ENCODE measurements at regions not wholly inside any gene's neighbourhood (a gene's known extent, or its start where the extent isn't known, plus 50 kb on each side); places are given as distances from the start of the nearest gene placed in this dataset.
A peak's percentile ranks its signal among the peaks of the same experiment; 100 is the strongest.
"Not testable (repeated sequence)": the region's sequence is repeated elsewhere in the genome, so short reads cannot be mapped to it uniquely, and the experiment has no call there.

DNA sequence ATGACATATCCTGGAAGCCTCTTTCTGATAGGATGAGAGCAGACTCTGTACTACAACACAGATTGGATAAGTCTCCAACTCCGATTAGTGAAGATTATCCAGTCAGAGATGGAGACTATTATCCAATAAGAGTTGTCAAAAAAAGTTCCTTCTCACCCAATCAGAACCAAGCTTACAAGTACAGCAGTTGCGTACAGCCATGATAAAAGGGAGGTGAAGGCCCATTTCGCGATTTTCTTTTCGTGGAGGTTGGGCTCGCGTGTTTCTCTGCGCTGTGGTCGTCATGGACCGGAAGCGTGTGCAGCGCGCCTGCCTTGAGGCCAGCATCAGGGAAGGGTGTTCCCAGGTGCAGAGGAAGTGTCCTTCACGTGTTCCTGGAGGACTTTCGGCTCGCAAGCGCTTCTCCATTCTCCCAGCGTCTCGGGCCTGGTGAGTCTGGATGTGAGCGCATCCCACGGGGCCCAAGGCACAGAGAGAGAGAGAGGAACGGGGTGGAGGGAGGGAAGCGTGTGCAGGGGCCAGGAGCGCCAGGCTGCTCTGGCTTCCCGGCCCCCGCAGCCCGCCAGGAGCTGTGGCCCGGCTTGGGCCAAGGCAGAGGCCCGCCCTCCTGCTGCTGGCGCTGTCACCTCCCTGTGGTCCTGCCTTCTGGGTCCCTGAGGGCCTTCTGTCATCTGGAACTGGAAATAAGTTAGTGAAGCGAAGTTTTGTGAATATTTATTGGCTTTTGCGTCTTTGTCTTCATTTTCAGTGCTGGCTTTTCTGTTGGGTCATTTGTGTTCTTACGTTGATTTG, 53.9 kb downstream of the CDRT15L2 start:
- H3K79me2 ChIP-seq (ENCODE audit: low read depth); H3K9me2 ChIP-seq (ENCODE audit: insufficient read depth); H3K4me3 ChIP-seq; CTCF ChIA-PET; H3K27ac ChIP-seq; POLR2A ChIA-PET (ENCODE audit: unreplicated experiment); H2AFZ ChIP-seq; DNase-seq; BruUV-seq (replicated peaks); H3K27me3 ChIP-seq (ENCODE audit: insufficient read depth, low read depth); H3K9me3 ChIP-seq (ENCODE audit: insufficient read depth, low read depth); H3K4me1 ChIP-seq (replicated peaks; ENCODE audit: insufficient read depth); H3F3A ChIP-seq (ENCODE audit: insufficient read depth, low read depth); H3K36me3 ChIP-seq (ENCODE audit: low read depth); H4K20me1 ChIP-seq (ENCODE audit: insufficient read depth); H3K4me2 ChIP-seq; intact Hi-C loops (cut with micrococcal nuclease; ENCODE audit: unreplicated experiment): not testable (repeated sequence)

GRCh38 chr17:20640147-20640546, 60.6 kb downstream of the CDRT15L2 start:
- H3K4me1 ChIP-seq (replicated peaks; ENCODE audit: insufficient read depth); DNase-seq; H4K20me1 ChIP-seq (ENCODE audit: insufficient read depth); H2AFZ ChIP-seq; H3K9me3 ChIP-seq (ENCODE audit: insufficient read depth, low read depth); CTCF ChIA-PET; BruUV-seq (replicated peaks); H3K79me2 ChIP-seq (ENCODE audit: low read depth); H3F3A ChIP-seq (ENCODE audit: insufficient read depth, low read depth); H3K4me2 ChIP-seq; H3K27ac ChIP-seq; H3K27me3 ChIP-seq (ENCODE audit: insufficient read depth, low read depth); H3K9me2 ChIP-seq (ENCODE audit: insufficient read depth); H3K4me3 ChIP-seq; intact Hi-C loops (cut with micrococcal nuclease; ENCODE audit: unreplicated experiment); H3K36me3 ChIP-seq (ENCODE audit: low read depth); POLR2A ChIA-PET (ENCODE audit: unreplicated experiment): not testable (repeated sequence)

DNA sequence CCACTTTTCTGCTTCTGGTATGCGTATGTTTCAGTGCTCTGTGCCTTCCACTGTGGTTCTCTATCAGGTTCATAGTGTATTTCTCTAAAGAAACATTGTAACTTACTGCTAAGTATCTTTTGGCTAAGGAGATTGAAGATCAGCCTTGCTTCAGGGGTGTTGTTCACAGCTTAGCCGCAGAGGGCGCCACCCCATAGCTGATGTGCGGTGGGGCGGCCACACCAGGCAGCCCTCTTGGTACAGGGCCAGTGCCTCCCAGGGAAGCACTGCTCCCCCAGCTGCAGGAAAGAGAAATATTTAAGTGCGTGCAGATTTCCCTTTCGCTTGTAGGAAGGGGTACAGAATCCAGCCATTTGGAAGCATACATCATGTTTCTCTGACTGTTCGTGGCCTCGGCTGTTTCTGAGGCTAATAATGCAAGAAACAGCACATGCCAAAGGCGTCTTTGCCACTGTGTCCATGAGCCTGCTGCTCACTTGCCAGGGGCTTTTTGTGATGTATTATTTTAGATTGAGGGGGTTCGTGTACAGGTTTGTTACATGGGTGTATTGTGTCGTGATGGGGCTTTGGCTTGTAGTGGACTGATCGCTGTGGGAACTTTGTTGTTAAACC, 67.2 kb downstream of the CDRT15L2 start:
- peak; percentile 58 for TF ChIP-seq CTCF (conservative IDR thresholded peaks at IDR 0.05)
- intact Hi-C loops (cut with micrococcal nuclease; ENCODE audit: unreplicated experiment) = not testable (repeated sequence)

GRCh38 chr17:20649097-20649767, 69.7 kb downstream of the CDRT15L2 start:
- intact Hi-C loops (cut with micrococcal nuclease; ENCODE audit: unreplicated experiment); H3K27ac ChIP-seq; DNase-seq; H2AFZ ChIP-seq; CTCF ChIA-PET; H3K9me3 ChIP-seq (ENCODE audit: insufficient read depth, low read depth); H3K79me2 ChIP-seq (ENCODE audit: low read depth); H3F3A ChIP-seq (ENCODE audit: insufficient read depth, low read depth); H4K20me1 ChIP-seq (ENCODE audit: insufficient read depth); POLR2A ChIA-PET (ENCODE audit: unreplicated experiment); H3K27me3 ChIP-seq (ENCODE audit: insufficient read depth, low read depth); H3K4me3 ChIP-seq; BruUV-seq (replicated peaks); H3K36me3 ChIP-seq (ENCODE audit: low read depth); H3K9me2 ChIP-seq (ENCODE audit: insufficient read depth); H3K4me1 ChIP-seq (replicated peaks; ENCODE audit: insufficient read depth); H3K4me2 ChIP-seq: not testable (repeated sequence)

More for the DNA sequence above, 67.2 kb downstream of the CDRT15L2 start:
- H3K9me3 ChIP-seq (ENCODE audit: insufficient read depth, low read depth); POLR2A ChIA-PET (ENCODE audit: unreplicated experiment); BruUV-seq (replicated peaks); H2AFZ ChIP-seq; H3K4me2 ChIP-seq; H3K79me2 ChIP-seq (ENCODE audit: low read depth); CTCF ChIA-PET; H3K4me1 ChIP-seq (replicated peaks; ENCODE audit: insufficient read depth); H3K27ac ChIP-seq; H4K20me1 ChIP-seq (ENCODE audit: insufficient read depth); H3K27me3 ChIP-seq (ENCODE audit: insufficient read depth, low read depth); H3K9me2 ChIP-seq (ENCODE audit: insufficient read depth); H3K4me3 ChIP-seq; H3F3A ChIP-seq (ENCODE audit: insufficient read depth, low read depth); H3K36me3 ChIP-seq (ENCODE audit: low read depth): not testable (repeated sequence)
- peak in 1 of 2 experiments; percentile 44 for DNase-seq

DNA sequence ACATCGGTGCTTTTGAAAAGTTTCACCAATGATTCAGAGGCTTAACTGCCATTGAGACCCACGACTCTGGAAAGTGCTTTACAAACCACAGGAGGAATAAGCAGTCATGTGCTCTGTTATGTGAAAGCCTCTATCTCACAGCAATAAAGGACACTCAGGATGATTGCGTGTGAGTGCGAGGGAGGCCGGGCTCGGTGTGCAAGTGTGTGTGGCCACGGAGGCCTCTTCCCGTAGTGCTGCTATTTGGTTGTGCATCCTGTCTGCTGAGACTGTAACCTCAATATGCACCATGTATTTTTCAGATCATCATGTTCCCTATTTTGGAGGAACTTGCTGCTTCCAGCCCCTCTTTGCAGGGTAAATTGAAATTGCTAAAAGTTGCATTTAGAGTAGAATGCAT, 71.5 kb downstream of the CDRT15L2 start:
- H3K4me1 ChIP-seq (replicated peaks; ENCODE audit: insufficient read depth); H3K36me3 ChIP-seq (ENCODE audit: low read depth); H3K27me3 ChIP-seq (ENCODE audit: insufficient read depth, low read depth); intact Hi-C loops (cut with micrococcal nuclease; ENCODE audit: unreplicated experiment); H3K4me2 ChIP-seq; H3K9me2 ChIP-seq (ENCODE audit: insufficient read depth); H2AFZ ChIP-seq; DNase-seq; H3K4me3 ChIP-seq; POLR2A ChIA-PET (ENCODE audit: unreplicated experiment); H3K79me2 ChIP-seq (ENCODE audit: low read depth); BruUV-seq (replicated peaks); CTCF ChIA-PET; H3F3A ChIP-seq (ENCODE audit: insufficient read depth, low read depth); H3K27ac ChIP-seq; H3K9me3 ChIP-seq (ENCODE audit: insufficient read depth, low read depth); H4K20me1 ChIP-seq (ENCODE audit: insufficient read depth): not testable (repeated sequence)

- H3F3A ChIP-seq (ENCODE audit: insufficient read depth, low read depth); H3K4me2 ChIP-seq; DNase-seq; intact Hi-C loops (cut with micrococcal nuclease; ENCODE audit: unreplicated experiment); H3K9me3 ChIP-seq (ENCODE audit: insufficient read depth, low read depth); H3K36me3 ChIP-seq (ENCODE audit: low read depth); H4K20me1 ChIP-seq (ENCODE audit: insufficient read depth); H3K4me3 ChIP-seq; H2AFZ ChIP-seq; H3K27ac ChIP-seq; H3K9me2 ChIP-seq (ENCODE audit: insufficient read depth); POLR2A ChIA-PET (ENCODE audit: unreplicated experiment); H3K4me1 ChIP-seq (replicated peaks; ENCODE audit: insufficient read depth); H3K27me3 ChIP-seq (ENCODE audit: insufficient read depth, low read depth); H3K79me2 ChIP-seq (ENCODE audit: low read depth); CTCF ChIA-PET; BruUV-seq (replicated peaks): not testable (repeated sequence)
Observed at GRCh38 chr17:20651736-20652135, 72.2 kb downstream of the CDRT15L2 start.
